ENCODE measurements at regions not wholly inside any gene's neighbourhood (a gene's known extent, or its start where the extent isn't known, plus 50 kb on each side); places are given as distances from the start of the nearest gene placed in this dataset.

DNA sequence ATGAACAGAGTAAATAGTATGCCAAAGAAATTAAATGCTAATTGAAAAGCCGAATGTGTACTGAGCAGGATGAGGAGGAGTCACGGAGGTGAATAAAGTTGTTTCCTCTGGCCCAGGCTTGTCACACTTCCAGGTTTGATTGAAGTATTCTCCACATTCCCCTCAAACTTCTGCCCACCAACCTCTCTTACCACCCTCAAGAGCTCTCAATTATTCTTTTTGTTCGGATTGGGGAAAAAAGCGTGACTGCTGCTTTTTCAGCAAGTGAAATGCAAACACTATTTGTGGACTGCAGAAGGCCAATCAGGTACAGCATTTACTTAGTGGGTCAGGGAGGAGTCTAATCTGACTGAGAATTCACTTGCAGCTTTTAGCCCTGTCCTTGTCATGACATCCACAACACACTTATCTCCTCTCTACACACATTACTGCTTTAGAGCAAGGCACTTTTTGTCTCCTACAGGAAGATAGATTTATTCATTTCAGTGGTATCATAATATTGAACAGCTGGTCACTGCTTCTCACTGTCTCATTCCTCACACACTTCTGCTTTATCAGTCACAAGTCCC lies 375.6 kb upstream of the PRMT6 start:
- intact Hi-C loops (cut with DNase I; ENCODE audit: low total_unique reads), result no loop called here
- no peak for DNase-seq (ENCODE audit: low spot score in 2 of 2)
- 43 to 47% methylated on average over 4 of the region's 4 CpGs for WGBS, 2 donors

DNA sequence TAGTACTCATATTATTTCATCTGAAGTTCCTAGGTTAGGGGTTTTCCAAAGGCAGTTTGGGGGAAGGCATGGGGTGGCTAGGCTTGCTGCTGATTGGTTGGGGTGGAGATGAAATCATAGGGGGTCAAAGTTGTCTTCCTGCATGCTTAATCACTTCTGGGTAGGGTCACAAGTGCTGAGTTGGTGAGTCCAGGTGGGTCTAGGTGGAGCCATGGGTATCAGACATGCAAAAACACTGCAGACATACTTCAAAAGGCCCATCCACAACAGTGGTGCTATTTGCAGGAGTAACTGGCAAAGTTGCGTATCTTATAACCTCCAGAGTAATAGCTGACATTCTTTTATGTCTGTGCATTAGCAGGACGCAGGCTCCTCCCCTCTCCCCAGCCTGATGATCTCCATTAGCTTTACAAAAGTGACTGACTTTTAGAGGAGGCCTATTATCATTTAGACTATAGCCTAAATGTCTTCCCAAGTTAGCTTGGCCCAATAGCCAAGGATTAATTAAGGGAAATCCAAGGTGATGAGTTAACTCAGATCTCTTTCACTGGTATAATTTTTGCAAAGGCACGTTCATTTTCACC lies 374.4 kb upstream of the PRMT6 start:
- intact Hi-C loops (cut with DNase I; ENCODE audit: low total_unique reads), result no loop called here
- 54 to 85% methylated on average over 3 of the region's 3 CpGs for WGBS, 2 donors
- no peak for TF ChIP-seq POLR2A (IDR thresholded peaks at IDR 0.05)
- TF ChIP-seq, protein P1, sequence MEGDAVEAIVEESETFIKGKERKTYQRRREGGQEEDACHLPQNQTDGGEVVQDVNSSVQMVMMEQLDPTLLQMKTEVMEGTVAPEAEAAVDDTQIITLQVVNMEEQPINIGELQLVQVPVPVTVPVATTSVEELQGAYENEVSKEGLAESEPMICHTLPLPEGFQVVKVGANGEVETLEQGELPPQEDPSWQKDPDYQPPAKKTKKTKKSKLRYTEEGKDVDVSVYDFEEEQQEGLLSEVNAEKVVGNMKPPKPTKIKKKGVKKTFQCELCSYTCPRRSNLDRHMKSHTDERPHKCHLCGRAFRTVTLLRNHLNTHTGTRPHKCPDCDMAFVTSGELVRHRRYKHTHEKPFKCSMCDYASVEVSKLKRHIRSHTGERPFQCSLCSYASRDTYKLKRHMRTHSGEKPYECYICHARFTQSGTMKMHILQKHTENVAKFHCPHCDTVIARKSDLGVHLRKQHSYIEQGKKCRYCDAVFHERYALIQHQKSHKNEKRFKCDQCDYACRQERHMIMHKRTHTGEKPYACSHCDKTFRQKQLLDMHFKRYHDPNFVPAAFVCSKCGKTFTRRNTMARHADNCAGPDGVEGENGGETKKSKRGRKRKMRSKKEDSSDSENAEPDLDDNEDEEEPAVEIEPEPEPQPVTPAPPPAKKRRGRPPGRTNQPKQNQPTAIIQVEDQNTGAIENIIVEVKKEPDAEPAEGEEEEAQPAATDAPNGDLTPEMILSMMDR (IDR thresholded peaks at IDR 0.05), result no peak
- H3K4me3 ChIP-seq (ENCODE audit: low read depth, poor library complexity, severe bottlenecking), result no peak overlapping the region
- DNase-seq (ENCODE audit: low spot score in 2 of 2), result no peak

More for the DNA sequence above, 375.6 kb upstream of the PRMT6 start:
- TF ChIP-seq POLR2A (IDR thresholded peaks at IDR 0.05), result no peak
- TF ChIP-seq, protein P1 (IDR thresholded peaks at IDR 0.05), result no peak
- no peak overlapping the region for H3K4me3 ChIP-seq (ENCODE audit: low read depth, poor library complexity, severe bottlenecking)

DNA sequence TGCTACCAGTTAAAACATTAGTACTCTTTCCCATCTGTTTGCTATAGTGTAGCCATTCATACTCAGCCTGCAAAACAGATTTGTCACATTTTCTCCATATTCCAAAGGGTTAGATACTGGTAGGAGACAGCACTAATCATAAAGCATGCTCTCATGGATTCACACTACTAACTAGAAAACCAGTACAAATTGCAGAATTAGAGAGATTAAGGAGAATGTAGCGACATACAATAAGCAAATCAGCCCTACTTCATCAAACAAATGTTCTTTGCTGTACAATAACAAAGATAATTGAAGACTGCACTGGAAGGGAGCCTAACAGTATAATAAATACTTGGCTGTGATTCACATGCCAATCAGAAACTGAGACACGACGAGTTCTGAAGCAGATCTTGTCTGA lies 368.0 kb upstream of the PRMT6 start:
- H3K4me3 ChIP-seq (ENCODE audit: low read depth, poor library complexity, severe bottlenecking), result no peak overlapping the region
- TF ChIP-seq, protein P1 (IDR thresholded peaks at IDR 0.05), result no peak
- TF ChIP-seq POLR2A (IDR thresholded peaks at IDR 0.05), result no peak
- WGBS, 2 donors, result 18 to 19% methylated on average over 3 of the region's 3 CpGs
- intact Hi-C loops (cut with DNase I; ENCODE audit: low total_unique reads), result no loop called here
- no peak for DNase-seq (ENCODE audit: low spot score in 2 of 2)

DNA sequence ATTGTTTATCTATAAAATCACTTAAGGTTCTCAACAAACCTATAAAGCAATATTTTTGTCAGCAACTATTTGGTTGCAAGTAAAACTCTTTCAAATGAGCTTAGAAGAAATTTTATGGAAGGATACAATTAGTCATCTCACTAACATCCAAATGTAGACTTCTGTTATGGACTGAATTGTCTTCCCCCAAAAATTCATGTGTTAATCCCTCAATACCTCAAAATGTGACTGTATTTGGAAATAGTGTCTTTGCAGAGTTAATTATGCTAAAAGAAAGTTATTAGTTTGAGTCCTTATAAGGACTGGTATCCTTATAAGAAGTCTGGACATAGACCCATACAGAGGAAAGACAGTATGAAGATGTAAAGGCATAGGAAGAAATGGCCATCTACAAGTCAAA lies 357.8 kb upstream of the PRMT6 start:
- no peak for DNase-seq (ENCODE audit: low spot score in 2 of 2)
- H3K4me3 ChIP-seq (ENCODE audit: low read depth, poor library complexity, severe bottlenecking), result no peak overlapping the region
- intact Hi-C loops (cut with DNase I; ENCODE audit: low total_unique reads), result no loop called here
- TF ChIP-seq, protein P1 (IDR thresholded peaks at IDR 0.05), result no peak
- TF ChIP-seq POLR2A (IDR thresholded peaks at IDR 0.05), result no peak

DNA sequence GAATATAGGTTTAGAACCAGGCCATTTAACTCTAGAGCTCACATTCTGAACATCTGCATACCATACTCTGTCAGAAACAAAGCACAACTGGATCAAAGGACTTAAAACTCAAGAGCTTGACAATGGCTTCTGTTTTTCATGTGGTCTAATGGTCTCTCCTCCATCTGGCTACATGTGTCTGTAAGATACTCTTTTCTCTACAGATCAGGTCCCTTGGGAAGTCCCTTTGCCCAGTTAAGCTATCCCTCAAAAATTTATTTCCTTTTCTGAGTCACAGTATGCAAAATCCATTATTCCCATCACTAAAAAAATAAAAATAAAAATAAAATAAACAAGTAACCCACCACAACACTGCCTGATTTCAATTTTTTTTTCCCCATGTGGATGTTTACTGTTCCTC lies 357.0 kb upstream of the PRMT6 start:
- intact Hi-C loops (cut with DNase I; ENCODE audit: low total_unique reads), result no loop called here
- DNase-seq (ENCODE audit: low spot score in 2 of 2), result no peak

More for the DNA sequence above, 357.0 kb upstream of the PRMT6 start:
- no peak overlapping the region for H3K4me3 ChIP-seq (ENCODE audit: low read depth, poor library complexity, severe bottlenecking)
- no peak for TF ChIP-seq POLR2A (IDR thresholded peaks at IDR 0.05)
- TF ChIP-seq, protein P1 (IDR thresholded peaks at IDR 0.05), result no peak
